Vagina (tissue), 2 donors: ENCODE measurements at regions not wholly inside any gene's neighbourhood (a gene's known extent, or its start where the extent isn't known, plus 50 kb on each side); places are given as distances from the start of the nearest gene placed in this dataset.

Experiments
- POLR2A ChIP-seq, 2 donors: fragments of 450-650 bp; IDR thresholded peaks; one replicate each; pipeline ENCODE4 v1.6.1; 2017; ENCODE audit warnings: antibody characterized with exemption in 2 of 2, mild to moderate bottlenecking in 2 of 2, moderate library complexity in 2 of 2
- TF ChIP-seq, protein P1 (sequence below), 3 experiments: fragments of 450-650 bp in 2 of 3; fragments of 200-600 bp in 1 of 3; sonication (generic) in 1 of 3; IDR thresholded peaks; one replicate each; pipeline ENCODE4 v1.5.1; 2017 to 2019; ENCODE audit warnings: antibody characterized with exemption in 3 of 3, mild to moderate bottlenecking in 2 of 3, moderate library complexity in 2 of 3

GRCh38 chr16:24430954-24431760 is 108.2 kb upstream of the RBBP6 start:
- TF ChIP-seq, protein P1, sequence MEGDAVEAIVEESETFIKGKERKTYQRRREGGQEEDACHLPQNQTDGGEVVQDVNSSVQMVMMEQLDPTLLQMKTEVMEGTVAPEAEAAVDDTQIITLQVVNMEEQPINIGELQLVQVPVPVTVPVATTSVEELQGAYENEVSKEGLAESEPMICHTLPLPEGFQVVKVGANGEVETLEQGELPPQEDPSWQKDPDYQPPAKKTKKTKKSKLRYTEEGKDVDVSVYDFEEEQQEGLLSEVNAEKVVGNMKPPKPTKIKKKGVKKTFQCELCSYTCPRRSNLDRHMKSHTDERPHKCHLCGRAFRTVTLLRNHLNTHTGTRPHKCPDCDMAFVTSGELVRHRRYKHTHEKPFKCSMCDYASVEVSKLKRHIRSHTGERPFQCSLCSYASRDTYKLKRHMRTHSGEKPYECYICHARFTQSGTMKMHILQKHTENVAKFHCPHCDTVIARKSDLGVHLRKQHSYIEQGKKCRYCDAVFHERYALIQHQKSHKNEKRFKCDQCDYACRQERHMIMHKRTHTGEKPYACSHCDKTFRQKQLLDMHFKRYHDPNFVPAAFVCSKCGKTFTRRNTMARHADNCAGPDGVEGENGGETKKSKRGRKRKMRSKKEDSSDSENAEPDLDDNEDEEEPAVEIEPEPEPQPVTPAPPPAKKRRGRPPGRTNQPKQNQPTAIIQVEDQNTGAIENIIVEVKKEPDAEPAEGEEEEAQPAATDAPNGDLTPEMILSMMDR (IDR thresholded peaks at IDR 0.05) = no peak
- TF ChIP-seq POLR2A (IDR thresholded peaks at IDR 0.05) = no peak
